Testis (tissue), 2 donors: ENCODE measurements at regions not wholly inside any gene's neighbourhood (a gene's known extent, or its start where the extent isn't known, plus 50 kb on each side); places are given as distances from the start of the nearest gene placed in this dataset.

ENCODE experiments used
- CTCF ChIP-seq, 3 experiments: fragments of 450-650 bp in 2 of 3; fragments of 200-600 bp in 1 of 3; sonication (generic) in 1 of 3; IDR thresholded peaks; one replicate each; pipeline ENCODE4 v1.5.1; 2016 to 2019; ENCODE audit warnings: antibody characterized with exemption in 3 of 3, mild to moderate bottlenecking in 2 of 3, moderate library complexity in 1 of 3
- POLR2A ChIP-seq: fragments of 450-650 bp; IDR thresholded peaks from one replicate; pipeline ENCODE4 v1.6.1; 2017; ENCODE audit warnings: antibody characterized with exemption, mild to moderate bottlenecking, moderate library complexity

GRCh38 chr1:232578651-232579195 lies 51.2 kb downstream of the SIPA1L2 start:
- TF ChIP-seq POLR2A, result no peak
- TF ChIP-seq CTCF (IDR thresholded peaks at IDR 0.05), result no peak
